Stimulated activated CD8-positive, alpha-beta memory T cell treated with anti-CD3 and anti-CD28 coated beads, Interleukin-4, amount 100 ng/mL, for 48 hours (primary cell): ENCODE measurements at regions not wholly inside any gene's neighbourhood (a gene's known extent, or its start where the extent isn't known, plus 50 kb on each side); places are given as distances from the start of the nearest gene placed in this dataset.
"Not testable (repeated sequence)": the region's sequence is repeated elsewhere in the genome, so short reads cannot be mapped to it uniquely, and the experiment has no call there.

Source experiments
- DNase-seq: peaks from one replicate; pipeline ENCODE4 v3.0.0-alpha.2; 2020

DNA sequence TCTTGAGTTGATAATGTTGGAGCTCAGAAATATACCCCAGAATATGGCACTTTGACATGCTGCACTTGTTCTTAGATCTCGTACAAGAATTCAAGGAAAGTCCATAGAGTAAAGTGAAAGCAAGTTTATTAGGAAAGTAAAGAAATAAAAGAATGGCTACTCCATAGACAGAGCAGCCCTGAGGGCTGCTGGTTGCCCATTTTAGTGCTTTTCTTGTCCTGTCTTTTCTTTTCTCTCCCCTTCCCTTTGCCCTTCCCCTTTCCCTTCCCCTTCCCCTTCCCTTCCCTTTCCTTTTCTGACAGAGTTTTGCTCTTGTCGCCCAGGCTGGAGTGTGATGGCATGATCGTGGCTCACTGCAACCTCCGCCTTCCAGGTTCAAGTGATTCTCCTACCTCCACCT, 283.4 kb upstream of the SEMA6A start:
- not testable (repeated sequence) for DNase-seq

DNA sequence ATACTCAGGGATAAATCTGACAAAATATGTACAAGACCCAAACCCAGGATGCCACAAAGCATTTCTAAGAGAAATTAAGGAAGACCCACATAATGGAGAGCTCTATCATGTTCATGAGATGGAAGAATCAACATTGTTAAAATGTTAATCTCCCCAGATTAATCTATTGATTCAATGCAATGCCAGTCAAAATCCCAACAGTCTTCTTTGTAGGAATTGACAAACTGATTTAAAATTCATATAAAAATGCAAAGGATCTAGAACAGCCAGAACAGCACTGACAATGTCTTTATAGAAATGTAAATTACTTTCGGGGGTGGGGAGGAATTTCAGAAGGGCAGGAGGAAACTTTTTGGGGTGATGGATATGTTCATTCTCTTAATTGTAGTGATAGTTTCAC, 281.6 kb upstream of the SEMA6A start:
- no peak for DNase-seq

DNA sequence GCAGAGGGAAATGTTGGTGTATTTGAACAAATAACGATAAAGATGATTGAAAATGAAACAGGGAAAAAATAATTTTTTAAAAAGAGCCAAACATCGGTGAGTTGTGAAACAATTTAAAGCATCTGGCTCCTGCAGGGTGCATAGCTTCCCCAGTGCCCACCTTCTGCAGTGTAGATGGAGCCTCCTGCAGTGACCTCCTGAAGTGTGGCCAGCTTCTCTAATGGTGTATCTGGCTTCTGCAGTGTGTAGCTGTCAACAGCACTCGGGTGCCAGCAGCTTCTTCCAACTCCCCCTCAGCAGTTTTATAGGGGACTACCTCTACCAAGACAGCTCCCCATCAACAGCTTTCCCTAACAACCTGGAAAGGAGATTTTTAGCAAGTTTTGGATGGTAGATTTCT, 279.4 kb upstream of the SEMA6A start:
- no peak for DNase-seq

DNA sequence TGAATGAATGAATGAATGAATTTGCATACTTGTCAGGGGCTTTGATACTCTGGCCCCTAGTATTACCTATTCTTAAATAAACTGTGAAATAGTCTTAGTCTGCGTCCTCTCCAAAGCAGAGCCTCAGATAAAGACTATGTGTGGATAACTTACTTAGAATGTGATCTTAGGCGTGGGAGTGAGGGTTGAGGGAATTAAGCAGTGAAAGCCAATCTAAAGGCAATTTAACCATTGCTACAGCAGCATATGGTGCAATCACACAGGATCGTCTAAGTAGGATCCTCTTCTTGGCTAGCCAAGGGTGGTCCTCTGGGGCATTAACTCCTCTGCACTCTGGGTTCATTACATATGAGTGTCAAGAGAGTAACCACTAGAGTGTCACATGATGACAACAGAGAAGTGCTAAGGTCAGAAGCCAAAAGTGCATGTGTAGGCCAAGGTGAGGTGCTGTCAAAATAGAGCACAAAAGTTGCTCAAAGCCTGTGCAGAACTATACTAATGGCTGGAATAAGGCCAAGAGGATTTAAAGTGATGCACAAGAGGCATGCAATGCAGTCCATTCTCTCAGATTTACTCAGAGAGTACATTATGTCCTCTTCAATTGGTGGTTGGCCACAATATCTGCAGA, 274.4 kb upstream of the SEMA6A start:
- DNase-seq: no peak

DNA sequence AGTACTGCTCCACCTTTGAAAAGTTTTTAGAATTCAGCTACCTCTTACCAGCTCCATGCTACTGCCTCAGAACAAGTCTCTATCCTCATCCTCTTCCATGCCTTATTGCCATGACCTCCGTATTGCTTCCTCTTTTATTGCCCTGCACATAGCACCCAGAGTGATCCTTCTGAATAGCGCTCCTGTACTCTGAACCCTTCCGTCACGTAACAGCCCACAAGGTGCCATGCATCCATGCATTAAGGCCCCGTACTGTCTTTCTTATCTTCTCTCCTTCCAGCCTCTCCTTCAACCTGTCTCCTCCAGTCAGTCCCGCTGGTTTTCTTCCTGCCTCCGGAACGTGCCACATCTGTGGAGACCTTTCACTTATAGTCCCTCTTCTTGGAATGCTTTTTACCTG, 273.3 kb upstream of the SEMA6A start:
- no peak for DNase-seq

DNA sequence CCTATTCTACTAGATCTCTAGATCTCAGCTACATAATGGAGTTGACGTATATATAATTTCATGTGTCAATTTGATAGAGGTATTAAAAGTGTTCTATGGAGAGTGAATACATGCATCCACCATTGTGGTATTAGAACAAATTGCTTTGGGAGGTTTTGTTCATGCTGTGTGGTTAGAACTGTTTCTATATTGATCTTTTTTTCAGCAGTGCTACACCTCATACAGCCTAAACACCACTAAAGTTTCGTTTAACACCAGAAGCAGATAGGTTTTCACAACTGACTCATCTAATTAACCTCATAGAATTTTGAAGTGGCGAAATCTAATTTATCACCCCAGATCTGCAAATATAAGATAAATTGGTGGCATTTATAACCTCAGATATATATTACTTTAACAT, 269.4 kb upstream of the SEMA6A start:
- no peak for DNase-seq

DNA sequence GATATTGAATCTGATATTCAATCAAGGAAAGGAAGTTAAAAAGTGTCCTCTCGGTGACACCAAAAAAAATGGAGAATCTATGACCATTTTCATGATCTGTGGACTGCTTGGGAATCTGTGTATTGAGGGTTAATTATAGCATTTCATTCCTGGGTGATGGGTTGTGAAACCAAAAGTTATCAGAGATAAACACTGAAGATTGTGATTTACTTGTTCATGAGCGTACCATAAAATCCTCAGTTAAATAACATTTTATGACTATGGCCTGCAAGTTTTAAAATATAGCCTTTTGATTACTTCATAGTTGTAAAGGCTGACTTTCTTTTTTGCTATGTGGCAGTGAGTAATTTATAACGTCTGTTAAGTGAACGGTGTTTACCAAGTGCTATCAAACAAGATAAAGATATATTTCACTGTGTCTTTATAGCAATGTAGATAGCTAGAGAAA, 267.9 kb upstream of the SEMA6A start:
- DNase-seq: no peak

DNA sequence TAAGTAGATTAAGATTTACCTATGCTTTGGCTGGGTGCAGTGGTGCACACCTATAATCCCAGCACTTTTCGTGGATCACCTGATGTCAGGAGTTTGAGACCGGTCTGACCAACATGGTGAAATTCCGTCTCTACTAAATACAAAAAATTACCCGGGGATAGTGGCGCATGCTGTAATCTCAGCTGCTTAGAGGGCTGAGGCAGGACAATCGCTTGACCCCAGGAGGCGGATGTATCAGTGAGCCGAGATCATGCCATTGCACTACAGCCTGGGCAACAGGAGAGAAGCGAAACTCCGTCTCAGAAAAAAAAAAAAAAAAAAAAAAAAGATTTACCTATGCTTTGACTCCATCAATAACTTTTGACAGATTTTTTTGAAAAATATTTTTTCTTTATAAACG, 267.1 kb upstream of the SEMA6A start:
- DNase-seq: no peak

DNA sequence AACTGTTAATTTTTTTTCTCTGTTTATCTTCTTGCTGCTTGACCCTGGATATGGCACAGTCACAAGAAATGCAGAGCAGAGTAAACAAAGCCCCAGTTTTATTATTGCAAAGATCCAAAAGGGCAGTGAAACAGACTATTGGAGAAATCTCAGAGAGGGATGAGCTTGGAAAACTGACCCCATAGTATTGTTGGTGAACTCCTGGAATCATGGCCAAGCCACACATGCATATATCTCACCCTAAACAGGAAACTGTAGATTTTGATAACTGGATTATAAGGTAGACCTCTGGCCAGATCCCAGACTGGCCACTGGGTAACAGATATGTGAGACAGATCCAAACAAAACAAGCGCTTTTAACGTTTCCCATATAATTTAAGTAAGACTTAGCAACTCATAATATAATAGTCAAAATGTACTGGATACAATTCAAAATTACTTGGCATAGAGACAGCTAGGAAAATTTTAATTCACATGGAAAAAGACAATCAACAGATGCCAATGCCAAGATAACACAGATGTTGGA, 263.5 kb upstream of the SEMA6A start:
- no peak for DNase-seq

DNA sequence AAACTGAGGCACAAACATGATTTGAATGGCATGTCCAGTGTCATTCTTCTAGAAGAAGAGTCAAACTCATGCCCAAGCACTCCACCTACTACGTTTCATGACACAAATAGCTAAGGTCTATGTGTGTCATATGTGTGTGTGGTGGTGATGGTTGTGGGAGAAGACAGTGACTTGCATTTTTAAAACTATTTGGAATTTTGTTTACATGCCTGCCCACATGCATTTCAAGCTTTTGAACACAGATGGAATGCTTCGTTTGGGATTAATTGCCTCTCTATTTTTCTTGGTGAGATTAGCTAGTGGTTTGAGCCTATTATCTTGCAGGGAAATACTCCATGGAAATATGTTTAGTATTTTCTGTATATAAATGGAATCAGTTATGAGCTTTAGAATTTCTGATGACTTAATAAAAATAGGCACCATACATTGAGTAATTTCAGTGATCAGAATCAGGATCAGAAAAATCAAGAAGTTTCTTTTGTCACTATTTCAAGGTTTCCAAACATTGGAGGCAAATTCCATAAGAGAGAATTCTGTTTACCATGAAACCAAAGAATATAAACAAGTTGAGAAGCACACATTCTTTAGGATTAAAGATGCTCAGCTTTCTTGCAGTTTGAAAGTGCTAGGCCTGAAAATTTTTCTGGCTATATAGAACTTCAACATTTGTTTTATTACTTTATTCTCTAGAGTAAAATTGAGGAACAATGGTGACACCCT, 260.3 kb upstream of the SEMA6A start:
- DNase-seq: no peak

DNA sequence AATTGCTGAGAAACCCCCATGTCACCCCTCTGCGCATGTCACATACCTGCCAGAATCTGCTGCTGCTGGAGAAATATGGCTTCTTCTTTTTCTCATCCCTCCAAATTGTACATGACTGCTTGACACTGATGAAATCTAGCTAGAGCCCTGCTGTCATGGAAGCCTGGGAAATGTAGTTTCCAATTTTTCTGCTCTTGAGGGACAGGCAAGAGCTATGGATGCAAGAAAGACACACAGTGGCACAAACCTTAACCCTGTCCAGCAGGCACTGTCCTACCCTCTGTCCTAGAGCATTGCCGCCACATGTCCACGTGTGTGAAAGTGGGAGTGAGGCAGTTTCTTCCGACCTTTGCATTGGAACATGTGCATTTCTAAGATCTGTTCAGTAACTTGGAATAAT, 255.5 kb upstream of the SEMA6A start:
- DNase-seq: no peak

DNA sequence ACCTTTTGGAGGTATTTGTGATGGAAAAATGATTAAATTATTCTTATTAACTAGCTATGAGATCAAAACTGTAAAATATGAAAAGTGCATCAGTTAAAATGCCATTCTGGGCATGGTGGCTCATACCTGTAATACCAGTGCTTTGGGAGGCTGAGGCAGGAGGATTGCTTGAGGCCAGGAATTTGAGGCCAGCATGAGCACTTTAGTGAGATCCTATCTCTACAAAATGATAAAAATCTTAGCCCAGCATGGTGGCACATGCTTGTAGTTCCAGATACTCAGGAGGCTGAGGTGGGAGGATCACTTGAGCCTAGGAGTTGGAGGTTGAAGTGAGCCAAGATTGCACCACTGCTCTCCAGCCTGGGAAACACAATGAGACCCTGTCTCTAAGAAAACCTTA, 252.5 kb upstream of the SEMA6A start:
- DNase-seq: no peak

DNA sequence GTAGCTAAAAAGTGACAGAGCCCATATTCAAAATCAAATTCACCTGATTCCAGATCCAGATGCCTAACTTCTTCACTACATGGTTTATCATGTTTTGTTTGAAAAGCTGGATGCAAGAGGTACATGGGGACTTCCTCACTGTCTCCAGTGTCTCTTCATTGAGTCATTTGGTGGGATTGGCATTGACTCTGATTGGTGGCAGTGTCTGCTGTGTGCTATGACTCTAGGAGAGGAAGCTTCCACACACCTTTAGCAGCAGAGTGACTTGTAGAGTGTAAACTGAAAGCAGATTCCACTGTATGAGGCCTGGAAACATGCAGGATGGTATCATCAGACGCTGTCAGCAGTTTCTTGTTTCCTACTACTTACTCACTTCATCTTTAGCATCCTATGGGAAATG, 250.9 kb upstream of the SEMA6A start:
- DNase-seq: no peak

DNA sequence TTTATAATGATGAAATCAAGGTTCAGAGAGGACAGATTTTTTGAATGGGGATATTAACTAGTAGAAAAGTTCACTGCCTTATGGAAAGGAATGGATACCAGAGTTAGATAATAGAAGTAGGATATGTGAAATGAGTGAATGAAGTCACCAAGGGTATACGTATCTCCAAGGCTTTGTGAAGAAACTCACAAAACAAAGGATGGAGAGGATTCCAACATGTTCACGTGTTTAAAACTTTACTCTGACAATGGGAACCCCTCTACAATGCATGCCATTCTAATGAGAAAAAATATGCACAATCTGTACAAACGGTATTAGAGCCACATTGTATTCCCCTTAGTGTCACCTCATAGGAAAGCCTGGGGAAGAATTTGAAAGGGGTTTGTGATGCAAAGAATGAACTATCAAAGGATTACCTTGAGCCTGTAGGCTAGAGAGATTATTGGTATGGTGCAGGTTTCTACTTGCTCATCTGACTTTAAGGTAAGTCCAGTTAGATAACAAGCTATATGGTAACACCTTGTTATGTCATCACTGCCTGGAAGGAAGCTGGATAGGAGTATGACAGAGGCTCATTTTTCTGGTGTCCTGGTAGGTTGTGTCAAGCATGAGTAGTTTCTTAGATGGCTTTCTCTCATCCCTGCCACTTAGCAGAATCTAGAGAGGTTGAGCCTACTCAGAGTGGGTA, 250.3 kb upstream of the SEMA6A start:
- no peak for DNase-seq

DNA sequence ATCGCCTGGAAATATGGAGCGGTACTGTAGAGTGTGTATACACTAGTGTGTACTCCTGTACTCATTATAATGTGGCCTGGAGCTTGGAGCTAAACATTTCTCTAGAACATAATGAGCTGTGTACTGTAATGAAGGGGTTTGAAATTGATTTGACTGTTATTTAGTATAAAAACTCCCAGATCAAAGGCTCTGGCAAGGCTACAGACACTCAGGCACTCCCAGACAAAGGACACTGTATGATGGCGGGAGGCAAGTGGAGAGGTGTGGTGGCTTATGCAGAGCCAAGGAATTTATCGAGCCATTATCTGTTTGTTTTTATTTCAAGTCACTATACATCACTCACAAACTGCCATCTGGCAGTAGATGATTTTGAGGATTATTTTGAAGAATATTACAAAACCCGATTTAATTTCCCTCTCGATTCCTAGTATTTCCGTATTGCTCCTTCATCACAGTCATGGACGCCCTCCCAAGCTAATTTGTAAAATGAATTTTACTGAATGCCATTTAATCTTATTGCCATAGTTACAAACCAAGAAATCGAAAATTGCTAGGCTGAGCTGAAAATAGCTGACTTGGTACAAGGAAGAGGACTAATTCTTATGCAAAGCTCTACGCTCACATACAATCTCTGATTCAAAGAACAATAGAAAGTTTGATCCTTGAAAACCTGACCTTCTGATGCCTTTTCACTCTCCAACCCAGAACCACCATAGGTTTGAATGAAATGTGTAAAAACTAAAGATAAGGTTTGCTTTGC, 240.2 kb upstream of the SEMA6A start:
- DNase-seq: no peak

DNA sequence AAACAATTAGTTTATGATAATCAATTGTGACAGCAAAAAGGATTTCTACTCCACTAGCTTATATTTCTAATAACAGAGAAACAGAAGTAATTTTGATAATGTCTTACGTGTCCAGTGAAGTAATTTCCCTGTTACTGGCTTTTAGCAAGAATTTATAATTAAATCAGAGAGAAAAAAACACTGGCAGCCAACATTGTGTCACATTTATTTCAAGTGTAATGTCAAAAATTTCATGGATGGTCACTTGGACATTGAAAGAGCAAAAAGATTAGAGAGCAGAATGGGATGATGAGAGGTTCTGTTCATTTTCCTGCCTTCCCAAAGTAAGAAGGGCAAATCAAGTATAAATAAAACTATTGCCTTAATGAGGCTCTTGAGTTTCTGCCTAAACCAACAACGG, 239.3 kb upstream of the SEMA6A start:
- DNase-seq: no peak

DNA sequence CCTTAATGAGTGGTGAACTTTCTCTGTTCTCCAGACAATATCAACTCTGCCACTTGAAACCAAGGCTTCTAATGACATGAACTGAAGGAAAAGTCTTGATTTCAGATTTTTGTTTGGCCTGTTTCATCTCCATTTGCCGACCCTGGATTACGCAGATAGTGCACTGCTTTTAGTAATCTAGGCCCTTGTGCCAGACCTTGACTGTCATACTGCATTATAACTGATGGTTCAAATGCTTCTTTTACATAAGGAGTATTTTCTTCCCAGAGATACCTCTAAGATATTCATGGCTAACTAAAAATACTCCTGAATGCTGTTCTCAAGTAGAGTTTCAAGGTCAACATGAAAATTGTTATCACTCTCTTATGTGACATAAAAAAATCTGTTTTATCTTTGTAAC, 238.7 kb upstream of the SEMA6A start:
- DNase-seq: no peak

DNA sequence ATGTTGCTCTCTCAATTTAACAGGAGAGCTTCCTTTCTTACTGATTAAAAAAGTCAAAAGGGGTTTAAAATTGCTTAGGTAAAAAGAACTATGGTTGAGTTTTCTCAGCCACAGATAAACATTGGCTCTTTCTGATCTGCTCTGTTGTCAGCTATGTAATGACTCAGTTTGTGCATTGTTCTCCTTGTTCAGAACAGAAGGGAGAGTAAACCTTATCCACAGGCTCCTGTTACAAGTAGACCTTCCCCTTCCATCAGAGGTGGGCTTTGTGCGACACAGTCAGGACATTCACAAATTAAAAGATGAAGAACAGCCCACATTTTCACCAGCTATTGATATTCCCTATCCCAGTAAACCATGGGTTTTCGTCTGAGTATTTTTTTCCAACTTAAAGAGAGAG, 236.3 kb upstream of the SEMA6A start:
- DNase-seq: no peak

DNA sequence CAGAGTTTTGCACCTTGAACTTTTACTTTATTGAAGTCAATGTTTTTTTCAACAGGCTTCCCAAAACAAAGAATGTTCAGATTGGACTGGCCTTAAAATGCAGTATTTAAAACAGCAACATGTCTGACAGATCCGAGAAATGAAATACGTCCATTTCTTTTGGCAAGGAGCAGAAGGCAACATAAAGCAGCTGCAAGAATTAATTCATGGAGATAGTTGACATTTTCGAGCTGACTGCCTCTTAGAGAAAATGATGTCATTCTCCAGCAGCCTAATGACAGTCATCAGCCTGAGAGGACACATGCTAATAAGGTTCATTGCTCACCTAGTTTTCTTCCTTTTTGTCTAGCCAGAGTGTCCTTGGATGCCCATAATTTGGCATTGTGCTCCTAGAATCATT, 232.2 kb upstream of the SEMA6A start:
- no peak for DNase-seq

DNA sequence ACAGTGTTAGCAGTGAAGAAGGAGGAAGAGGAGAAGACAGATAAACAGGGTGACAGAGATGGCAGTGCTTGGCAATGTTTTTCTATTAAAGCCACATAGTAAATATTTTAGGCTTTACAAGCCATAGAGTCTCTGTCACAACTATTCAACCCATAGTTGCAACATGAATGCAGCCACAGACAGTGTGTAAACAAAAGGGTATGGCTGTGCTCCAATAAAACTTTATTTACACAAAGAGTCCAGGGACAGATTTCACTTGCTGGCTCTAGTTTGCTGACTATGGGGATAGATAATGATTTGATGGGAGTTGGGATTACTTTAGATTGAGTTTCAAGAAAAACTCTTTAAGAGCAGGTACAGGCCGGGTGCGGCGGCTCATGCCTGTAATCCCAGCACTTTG, 224.8 kb upstream of the SEMA6A start:
- DNase-seq: no peak

DNA sequence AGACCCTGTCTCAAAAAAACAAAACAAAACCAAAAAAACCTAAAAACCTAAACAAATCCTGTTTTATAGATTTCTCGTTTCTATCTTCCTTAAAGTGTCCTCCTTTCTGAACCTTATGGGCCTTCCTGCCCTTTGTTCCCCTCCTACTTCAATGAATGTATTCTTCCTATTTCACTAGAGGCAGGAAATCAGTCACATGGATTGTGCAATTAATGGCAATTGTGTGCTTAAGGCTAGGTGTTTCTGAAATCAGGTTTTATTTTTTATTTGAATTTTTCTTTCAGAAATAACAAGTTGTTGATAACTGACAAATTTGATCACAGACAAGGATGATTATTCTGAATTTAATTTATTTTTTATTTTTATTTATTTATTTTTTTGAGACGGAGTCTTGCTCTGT, 220.6 kb upstream of the SEMA6A start:
- DNase-seq: no peak

DNA sequence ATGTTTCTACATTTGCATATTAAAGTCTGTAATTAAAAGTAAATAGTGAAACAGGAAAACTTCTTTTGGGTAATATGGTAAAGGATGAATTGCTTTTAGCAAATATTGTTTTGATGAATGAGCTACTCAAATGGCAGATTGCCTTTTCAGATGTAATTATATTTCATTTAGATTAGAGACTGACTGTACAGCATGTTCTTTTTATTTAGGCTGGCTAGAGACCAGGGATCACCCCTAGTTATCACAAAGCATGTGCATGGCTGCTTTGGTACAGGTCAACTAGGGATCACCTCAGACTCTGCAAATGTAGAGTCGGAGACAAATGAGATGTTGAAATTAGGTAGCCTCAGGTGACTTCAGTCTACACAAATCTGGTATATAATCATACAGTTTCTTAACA, 214.9 kb upstream of the SEMA6A start:
- no peak for DNase-seq

DNA sequence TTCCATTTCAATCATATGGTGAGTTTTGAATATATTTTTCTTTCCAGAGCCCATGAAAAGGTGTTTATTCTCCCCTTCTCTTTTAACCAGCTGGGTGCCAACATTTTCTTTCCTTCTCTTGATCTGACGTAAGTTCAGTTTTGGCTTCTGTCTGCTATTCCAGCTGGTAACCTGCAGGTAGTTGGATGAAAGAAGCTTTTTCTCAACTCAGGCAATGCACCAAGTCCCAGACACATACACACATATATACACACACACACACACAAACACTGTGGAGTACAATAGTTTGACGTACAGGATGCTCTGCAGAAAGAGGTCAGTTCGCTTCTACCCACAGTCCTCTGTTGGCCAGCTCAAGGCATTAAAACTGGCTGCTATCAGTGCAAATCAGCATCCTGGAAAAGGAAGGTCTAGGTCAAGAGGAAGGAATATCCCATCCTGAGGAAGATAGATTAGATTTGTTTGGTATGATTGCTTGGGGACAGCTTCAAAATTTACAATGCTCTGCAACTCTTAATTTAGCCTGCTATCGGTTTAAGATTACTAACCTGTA, 214.3 kb upstream of the SEMA6A start:
- DNase-seq: no peak
